HFF-Myc (cell line): ENCODE measurements at regions not wholly inside any gene's neighbourhood (a gene's known extent, or its start where the extent isn't known, plus 50 kb on each side); places are given as distances from the start of the nearest gene placed in this dataset.

Source experiments
- DNase-seq: peaks from one replicate; pipeline ENCODE4 v3.0.0-alpha.2; 2011; ENCODE audit warnings: low read depth; ENCODE audit errors: extremely low read depth
- H3K4me3 ChIP-seq: replicated peaks from 2 replicates; pipeline ENCODE4 v1.5.1; 2011; ENCODE audit warnings: low read depth, mild to moderate bottlenecking, control low read depth, low read length
- TF ChIP-seq, protein P1 (sequence below): IDR thresholded peaks from 2 replicates; pipeline ENCODE4 v1.5.1; 2012; ENCODE audit warnings: mild to moderate bottlenecking, low read depth, low read length, control low read depth; ENCODE audit errors: missing control alignments

DNA sequence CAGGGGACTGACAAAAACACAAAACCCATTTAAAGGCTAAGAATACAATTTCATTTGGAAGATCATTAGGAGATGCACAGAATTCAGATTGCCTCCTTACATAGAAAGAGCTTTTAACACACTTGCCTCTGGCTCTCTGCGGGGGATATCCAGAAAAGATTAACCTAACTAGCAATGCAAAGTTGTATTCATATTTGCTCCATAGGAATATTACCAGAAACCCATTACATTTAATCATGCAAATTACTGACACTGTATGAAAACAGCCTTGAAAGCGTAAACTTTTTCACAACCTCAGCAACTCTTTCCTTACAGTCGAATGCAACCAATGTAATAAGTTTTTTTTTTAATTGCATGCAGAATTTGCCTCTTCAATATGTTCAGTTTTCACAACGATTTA, 1087.3 kb upstream of the PRKX start:
- TF ChIP-seq, protein P1, sequence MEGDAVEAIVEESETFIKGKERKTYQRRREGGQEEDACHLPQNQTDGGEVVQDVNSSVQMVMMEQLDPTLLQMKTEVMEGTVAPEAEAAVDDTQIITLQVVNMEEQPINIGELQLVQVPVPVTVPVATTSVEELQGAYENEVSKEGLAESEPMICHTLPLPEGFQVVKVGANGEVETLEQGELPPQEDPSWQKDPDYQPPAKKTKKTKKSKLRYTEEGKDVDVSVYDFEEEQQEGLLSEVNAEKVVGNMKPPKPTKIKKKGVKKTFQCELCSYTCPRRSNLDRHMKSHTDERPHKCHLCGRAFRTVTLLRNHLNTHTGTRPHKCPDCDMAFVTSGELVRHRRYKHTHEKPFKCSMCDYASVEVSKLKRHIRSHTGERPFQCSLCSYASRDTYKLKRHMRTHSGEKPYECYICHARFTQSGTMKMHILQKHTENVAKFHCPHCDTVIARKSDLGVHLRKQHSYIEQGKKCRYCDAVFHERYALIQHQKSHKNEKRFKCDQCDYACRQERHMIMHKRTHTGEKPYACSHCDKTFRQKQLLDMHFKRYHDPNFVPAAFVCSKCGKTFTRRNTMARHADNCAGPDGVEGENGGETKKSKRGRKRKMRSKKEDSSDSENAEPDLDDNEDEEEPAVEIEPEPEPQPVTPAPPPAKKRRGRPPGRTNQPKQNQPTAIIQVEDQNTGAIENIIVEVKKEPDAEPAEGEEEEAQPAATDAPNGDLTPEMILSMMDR: no peak
- no peak overlapping the region for H3K4me3 ChIP-seq
- DNase-seq: no peak

GRCh38 chrX:4787971-4788370, 1074.5 kb upstream of the PRKX start:
- TF ChIP-seq, protein P1: no peak
- no peak for DNase-seq
- no peak overlapping the region for H3K4me3 ChIP-seq

DNA sequence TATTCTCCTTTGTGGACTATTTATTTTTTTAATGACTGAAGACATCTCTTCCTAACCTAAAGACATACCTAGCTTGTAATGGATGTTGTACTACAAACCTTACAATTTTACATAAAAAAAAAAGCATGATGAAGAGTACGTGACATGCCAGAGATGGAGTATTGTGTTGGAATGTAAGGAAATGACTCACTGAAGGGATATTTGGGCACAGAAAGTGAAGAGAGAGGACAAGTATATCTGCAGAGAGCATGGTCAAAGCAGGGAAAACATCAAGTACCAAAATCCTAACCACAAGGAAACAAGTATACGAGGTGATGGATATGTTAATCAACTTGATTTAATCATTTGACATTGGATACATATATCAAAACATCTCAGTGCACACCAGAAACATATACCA, 1051.4 kb upstream of the PRKX start:
- TF ChIP-seq, protein P1: no peak
- H3K4me3 ChIP-seq: no peak overlapping the region
- no peak for DNase-seq

GRCh38 chrX:4762196-4762595, 1048.7 kb upstream of the PRKX start:
- no peak overlapping the region for H3K4me3 ChIP-seq
- no peak for DNase-seq
- TF ChIP-seq, protein P1: no peak

DNA sequence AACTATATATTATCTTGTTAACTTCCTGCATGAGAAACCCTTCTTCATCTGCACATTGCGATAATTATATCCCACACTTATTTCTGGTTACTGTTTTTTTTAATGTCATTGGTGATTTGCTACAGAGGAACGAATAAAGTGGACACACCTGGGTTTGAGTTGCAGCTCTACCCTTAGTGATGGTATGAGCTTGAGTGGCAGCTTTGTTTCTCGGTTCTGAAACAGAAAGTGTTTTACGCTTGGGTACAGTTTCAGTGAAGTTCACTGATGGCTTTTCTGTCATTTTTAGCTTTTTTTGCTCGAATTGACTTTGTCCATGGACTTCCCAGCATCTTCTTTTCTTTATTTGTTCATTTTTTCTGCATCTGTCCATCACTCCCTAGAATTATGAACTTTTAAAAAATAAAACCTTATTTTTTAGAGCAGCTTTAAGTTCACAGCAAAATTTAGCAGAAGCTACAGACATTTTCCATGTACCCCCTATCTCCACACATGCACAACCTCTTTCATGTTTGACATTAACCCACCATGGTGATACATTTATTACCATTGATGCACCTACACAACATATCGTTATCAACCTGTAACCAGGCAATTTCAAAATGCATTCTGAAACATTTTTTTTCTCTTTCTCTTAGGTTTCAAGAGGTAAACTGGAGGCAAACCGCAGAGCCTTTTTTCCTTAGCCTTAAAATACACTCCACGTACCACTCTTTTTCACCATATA, 1041.6 kb upstream of the PRKX start:
- H3K4me3 ChIP-seq: no peak overlapping the region
- DNase-seq: no peak
- TF ChIP-seq, protein P1: no peak

DNA sequence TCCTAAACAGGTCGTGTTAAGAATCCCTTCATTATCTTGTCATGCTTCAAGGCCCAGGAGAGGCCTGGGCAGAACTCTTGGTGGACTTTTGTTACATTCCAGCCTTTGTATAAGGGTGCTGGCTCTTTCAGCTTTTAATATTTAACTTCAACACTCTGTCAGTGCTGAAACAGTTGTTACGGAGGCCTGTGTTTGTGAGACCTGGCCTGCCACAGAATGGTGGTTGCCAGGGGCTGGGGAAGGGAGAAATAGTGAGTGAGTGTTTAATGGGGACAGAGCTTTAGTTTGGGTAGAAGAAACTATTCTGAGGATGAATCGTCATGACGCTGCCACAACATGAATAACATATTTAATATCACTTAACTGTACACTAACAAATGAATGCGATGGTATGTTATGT, 1027.6 kb upstream of the PRKX start:
- TF ChIP-seq, protein P1: no peak
- H3K4me3 ChIP-seq: no peak overlapping the region
- no peak for DNase-seq

DNA sequence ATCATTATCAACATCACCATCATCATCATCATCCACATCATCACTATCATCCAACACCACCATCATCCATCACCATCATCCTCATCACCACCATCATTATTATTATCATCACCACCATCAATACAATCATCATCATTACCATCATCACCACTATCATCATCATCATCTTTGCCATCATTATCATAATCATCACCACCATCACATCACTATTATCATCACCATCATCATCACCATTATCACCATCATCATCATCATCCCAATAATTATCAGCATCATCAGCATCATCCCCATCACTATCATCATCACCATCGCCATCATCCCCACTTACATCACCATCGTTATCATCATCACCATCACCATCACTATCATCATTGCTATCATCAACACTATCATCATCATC, 1021.9 kb upstream of the PRKX start:
- TF ChIP-seq, protein P1: no peak
- H3K4me3 ChIP-seq: no peak overlapping the region
- DNase-seq: no peak
